ENCODE measurements at regions not wholly inside any gene's neighbourhood (a gene's known extent, or its start where the extent isn't known, plus 50 kb on each side); places are given as distances from the start of the nearest gene placed in this dataset.

GRCh38 chr2:118312969-118313756 is 224.9 kb downstream of the INSIG2 start:
- no peak for TF ChIP-seq CTCF (IDR thresholded peaks at IDR 0.05; ENCODE audit: insufficient read depth, low read depth, low read length, missing control alignments)
- H3K4me3 ChIP-seq (ENCODE audit: low read depth, low read length) = no peak overlapping the region
- no peak for DNase-seq (ENCODE audit: low read depth)

GRCh38 chr2:118310681-118311429 is 222.6 kb downstream of the INSIG2 start:
- TF ChIP-seq CTCF (IDR thresholded peaks at IDR 0.05; ENCODE audit: insufficient read depth, low read depth, low read length, missing control alignments) = no peak
- peak overlapping the region; percentile 53 for H3K4me3 ChIP-seq (ENCODE audit: low read depth, low read length)
- no peak for DNase-seq (ENCODE audit: low read depth)

GRCh38 chr2:118309946-118310680 is 221.8 kb downstream of the INSIG2 start:
- peak; percentile 57 for DNase-seq (ENCODE audit: low read depth)

GRCh38 chr2:118309257-118309945 is 221.1 kb downstream of the INSIG2 start:
- TF ChIP-seq CTCF (IDR thresholded peaks at IDR 0.05; ENCODE audit: insufficient read depth, low read depth, low read length, missing control alignments) = no peak
- no peak for DNase-seq (ENCODE audit: low read depth)
- peak overlapping the region; percentile 53 for H3K4me3 ChIP-seq (ENCODE audit: low read depth, low read length)

More at GRCh38 chr2:118309946-118310680, 221.8 kb downstream of the INSIG2 start:
- H3K4me3 ChIP-seq (ENCODE audit: low read depth, low read length) = peak overlapping the region; percentile 53
- no peak for TF ChIP-seq CTCF (IDR thresholded peaks at IDR 0.05; ENCODE audit: insufficient read depth, low read depth, low read length, missing control alignments)

GRCh38 chr2:118307864-118308263 is 219.6 kb downstream of the INSIG2 start:
- no peak overlapping the region for H3K4me3 ChIP-seq (ENCODE audit: low read depth, low read length)
- TF ChIP-seq CTCF (IDR thresholded peaks at IDR 0.05; ENCODE audit: insufficient read depth, low read depth, low read length, missing control alignments) = no peak
- DNase-seq (ENCODE audit: low read depth) = no peak

- H3K4me3 ChIP-seq (ENCODE audit: low read depth, low read length) = no peak overlapping the region
- TF ChIP-seq CTCF (IDR thresholded peaks at IDR 0.05; ENCODE audit: insufficient read depth, low read depth, low read length, missing control alignments) = no peak
- DNase-seq (ENCODE audit: low read depth) = no peak
These were observed 213.0 kb downstream of the INSIG2 start for GRCh38 chr2:118301248-118301647.
